Activated CD4-positive, alpha-beta T cell treated with anti-CD3 and anti-CD28 coated beads, Interleukin-2, amount 50 U/mL, for 48 hours (primary cell): ENCODE measurements at regions not wholly inside any gene's neighbourhood (a gene's known extent, or its start where the extent isn't known, plus 50 kb on each side); places are given as distances from the start of the nearest gene placed in this dataset.

ENCODE experiments used
- DNase-seq, 2 experiments: peaks; one replicate each; pipeline ENCODE4 v3.0.0-alpha.2; 2020

GRCh38 chr13:40232311-40233040 is 434.0 kb downstream of the FOXO1 start:
- DNase-seq, result no peak

- DNase-seq, result no peak
Measured at GRCh38 chr13:40233731-40234195, 432.7 kb downstream of the FOXO1 start.

- no peak for DNase-seq
Measured at GRCh38 chr13:40235160-40235796, 431.2 kb downstream of the FOXO1 start.

- DNase-seq, result no peak
Measured at GRCh38 chr13:40236566-40237168, 429.8 kb downstream of the FOXO1 start.

GRCh38 chr13:40238761-40239160 is 427.7 kb downstream of the FOXO1 start:
- DNase-seq, result no peak

- no peak for DNase-seq
Measured at GRCh38 chr13:40240293-40240692, 426.1 kb downstream of the FOXO1 start.

- DNase-seq, result no peak
Measured at GRCh38 chr13:40241125-40241798, 425.2 kb downstream of the FOXO1 start.

- no peak for DNase-seq
Measured at GRCh38 chr13:40243047-40243446, 423.4 kb downstream of the FOXO1 start.

- no peak for DNase-seq
Measured at GRCh38 chr13:40243982-40244381, 422.5 kb downstream of the FOXO1 start.

GRCh38 chr13:40245567-40245966 is 420.9 kb downstream of the FOXO1 start:
- DNase-seq, result no peak

- DNase-seq, result no peak
Measured at GRCh38 chr13:40247845-40248244, 418.6 kb downstream of the FOXO1 start.

- DNase-seq, result no peak
Measured at GRCh38 chr13:40251343-40252032, 415.0 kb downstream of the FOXO1 start.

- no peak for DNase-seq
Measured at GRCh38 chr13:40252241-40252640, 414.2 kb downstream of the FOXO1 start.

GRCh38 chr13:40252676-40253075 is 413.8 kb downstream of the FOXO1 start:
- no peak for DNase-seq

- DNase-seq, result no peak
Measured at GRCh38 chr13:40254394-40254793, 412.0 kb downstream of the FOXO1 start.

- DNase-seq, result no peak
Measured at GRCh38 chr13:40255551-40255950, 410.9 kb downstream of the FOXO1 start.

GRCh38 chr13:40259899-40260298 is 406.5 kb downstream of the FOXO1 start:
- no peak for DNase-seq

- DNase-seq, result no peak
Measured at GRCh38 chr13:40261336-40261735, 405.1 kb downstream of the FOXO1 start.

GRCh38 chr13:40261947-40262346 is 404.5 kb downstream of the FOXO1 start:
- no peak for DNase-seq

- no peak for DNase-seq
Measured at GRCh38 chr13:40269086-40269485, 397.4 kb downstream of the FOXO1 start.

- no peak for DNase-seq
Measured at GRCh38 chr13:40270726-40271125, 395.7 kb downstream of the FOXO1 start.

GRCh38 chr13:40271271-40271885 is 395.1 kb downstream of the FOXO1 start:
- DNase-seq, result no peak
